ENCODE measurements at regions not wholly inside any gene's neighbourhood (a gene's known extent, or its start where the extent isn't known, plus 50 kb on each side); places are given as distances from the start of the nearest gene placed in this dataset.

GRCh38 chr9:99449726-99450125, 227.6 kb downstream of the SEC61B start:
- no peak for TF ChIP-seq CTCF (IDR thresholded peaks at IDR 0.05; ENCODE audit: borderline replicate concordance, control extremely low read depth, extremely low read depth, insufficient read depth, missing control alignments)
- in situ Hi-C loops (cut with MboI; ENCODE audit: low sequenced_read_pairs, unreplicated experiment) = no loop called here
- no peak for DNase-seq (ENCODE audit: low spot score)

- no peak for DNase-seq (ENCODE audit: low spot score)
- TF ChIP-seq CTCF (IDR thresholded peaks at IDR 0.05; ENCODE audit: borderline replicate concordance, control extremely low read depth, extremely low read depth, insufficient read depth, missing control alignments) = no peak
- in situ Hi-C loops (cut with MboI; ENCODE audit: low sequenced_read_pairs, unreplicated experiment) = no loop called here
Observed at GRCh38 chr9:99451112-99451606, 229.1 kb downstream of the SEC61B start.

GRCh38 chr9:99457406-99457805, 235.3 kb downstream of the SEC61B start:
- in situ Hi-C loops (cut with MboI; ENCODE audit: low sequenced_read_pairs, unreplicated experiment) = no loop called here
- TF ChIP-seq CTCF (IDR thresholded peaks at IDR 0.05; ENCODE audit: borderline replicate concordance, control extremely low read depth, extremely low read depth, insufficient read depth, missing control alignments) = no peak
- DNase-seq (ENCODE audit: low spot score) = no peak

- no peak for TF ChIP-seq CTCF (IDR thresholded peaks at IDR 0.05; ENCODE audit: borderline replicate concordance, control extremely low read depth, extremely low read depth, insufficient read depth, missing control alignments)
- in situ Hi-C loops (cut with MboI; ENCODE audit: low sequenced_read_pairs, unreplicated experiment) = no loop called here
Observed at GRCh38 chr9:99457981-99458380, 235.9 kb downstream of the SEC61B start.

GRCh38 chr9:99459919-99460318, 237.8 kb downstream of the SEC61B start:
- in situ Hi-C loops (cut with MboI; ENCODE audit: low sequenced_read_pairs, unreplicated experiment) = no loop called here
- no peak for TF ChIP-seq CTCF (IDR thresholded peaks at IDR 0.05; ENCODE audit: borderline replicate concordance, control extremely low read depth, extremely low read depth, insufficient read depth, missing control alignments)
- DNase-seq (ENCODE audit: low spot score) = no peak

More at GRCh38 chr9:99457981-99458380, 235.9 kb downstream of the SEC61B start:
- no peak for DNase-seq (ENCODE audit: low spot score)

GRCh38 chr9:99463131-99463530, 241.0 kb downstream of the SEC61B start:
- TF ChIP-seq CTCF (IDR thresholded peaks at IDR 0.05; ENCODE audit: borderline replicate concordance, control extremely low read depth, extremely low read depth, insufficient read depth, missing control alignments) = no peak
- no peak for DNase-seq (ENCODE audit: low spot score)
- in situ Hi-C loops (cut with MboI; ENCODE audit: low sequenced_read_pairs, unreplicated experiment) = no loop called here

GRCh38 chr9:99464568-99464967, 242.5 kb downstream of the SEC61B start:
- in situ Hi-C loops (cut with MboI; ENCODE audit: low sequenced_read_pairs, unreplicated experiment) = no loop called here
- no peak for DNase-seq (ENCODE audit: low spot score)

More at GRCh38 chr9:99464568-99464967, 242.5 kb downstream of the SEC61B start:
- TF ChIP-seq CTCF (IDR thresholded peaks at IDR 0.05; ENCODE audit: borderline replicate concordance, control extremely low read depth, extremely low read depth, insufficient read depth, missing control alignments) = no peak

Data from GM13976 (cell line).